ENCODE measurements at regions not wholly inside any gene's neighbourhood (a gene's known extent, or its start where the extent isn't known, plus 50 kb on each side); places are given as distances from the start of the nearest gene placed in this dataset.

DNA sequence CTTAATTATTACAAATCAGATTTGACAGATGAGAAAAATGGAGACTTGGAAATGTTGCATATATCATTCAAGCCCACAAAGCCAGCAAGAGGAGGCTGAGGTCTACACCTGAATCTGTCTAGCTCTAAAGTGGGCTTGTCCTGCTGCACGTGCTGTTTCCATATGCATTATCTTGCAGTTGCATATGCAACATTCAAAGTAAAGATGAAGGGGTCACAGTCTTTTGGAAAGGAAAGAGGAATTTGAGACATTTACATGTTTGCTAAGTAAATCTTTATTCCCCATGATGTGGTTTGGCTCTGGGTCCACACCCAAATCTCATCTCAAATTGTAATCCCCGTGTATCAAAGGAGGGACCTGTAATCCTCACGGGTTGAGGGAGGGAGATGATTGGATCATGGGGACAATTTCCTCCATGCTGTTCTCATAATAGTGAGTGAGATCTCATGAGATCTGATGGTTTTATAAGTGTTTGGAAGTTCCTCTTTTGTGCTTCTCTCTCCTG, 98.3 kb downstream of the BACH1 start:
- Histone ChIP-seq H3K36me3 (ENCODE audit: insufficient read depth, low read length) (no peaks in the 10 kb centered on the region), H3K4me3 (ENCODE audit: low read depth, low read length, poor library complexity, severe bottlenecking) (no peak overlapping the region), H3K9me3 (ENCODE audit: low read length) (no peaks in the 10 kb centered on the region), H4K20me1 (ENCODE audit: insufficient read depth, low read length) (no peaks in the 10 kb centered on the region), H3K4me1 (ENCODE audit: insufficient read depth, low read length, poor library complexity, severe bottlenecking) (no peaks in the 10 kb centered on the region), H3K4me2 (ENCODE audit: low read length) (no peak overlapping the region), H3K9me2 (ENCODE audit: insufficient read depth, low read length) (no peaks in the 10 kb centered on the region), H2AFZ (ENCODE audit: low read length) (no peak overlapping the region), H3K79me2 (ENCODE audit: insufficient read depth, low read depth, low read length) (no peaks in the 10 kb centered on the region), H3K27ac (ENCODE audit: low read depth, low read length, poor library complexity, severe bottlenecking) (no peak overlapping the region)
- BruUV-seq (replicated peaks), result no TSS peak
- TF ChIP-seq, protein P1, sequence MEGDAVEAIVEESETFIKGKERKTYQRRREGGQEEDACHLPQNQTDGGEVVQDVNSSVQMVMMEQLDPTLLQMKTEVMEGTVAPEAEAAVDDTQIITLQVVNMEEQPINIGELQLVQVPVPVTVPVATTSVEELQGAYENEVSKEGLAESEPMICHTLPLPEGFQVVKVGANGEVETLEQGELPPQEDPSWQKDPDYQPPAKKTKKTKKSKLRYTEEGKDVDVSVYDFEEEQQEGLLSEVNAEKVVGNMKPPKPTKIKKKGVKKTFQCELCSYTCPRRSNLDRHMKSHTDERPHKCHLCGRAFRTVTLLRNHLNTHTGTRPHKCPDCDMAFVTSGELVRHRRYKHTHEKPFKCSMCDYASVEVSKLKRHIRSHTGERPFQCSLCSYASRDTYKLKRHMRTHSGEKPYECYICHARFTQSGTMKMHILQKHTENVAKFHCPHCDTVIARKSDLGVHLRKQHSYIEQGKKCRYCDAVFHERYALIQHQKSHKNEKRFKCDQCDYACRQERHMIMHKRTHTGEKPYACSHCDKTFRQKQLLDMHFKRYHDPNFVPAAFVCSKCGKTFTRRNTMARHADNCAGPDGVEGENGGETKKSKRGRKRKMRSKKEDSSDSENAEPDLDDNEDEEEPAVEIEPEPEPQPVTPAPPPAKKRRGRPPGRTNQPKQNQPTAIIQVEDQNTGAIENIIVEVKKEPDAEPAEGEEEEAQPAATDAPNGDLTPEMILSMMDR (conservative IDR thresholded peaks at IDR 0.05; ENCODE audit: low read length), result no peak
- no peak for TF ChIP-seq EZH2phosphoT487 (IDR thresholded peaks at IDR 0.05; ENCODE audit: borderline replicate concordance, low read depth, low read length)
- CTCF ChIA-PET (ENCODE audit: unreplicated experiment), result no interaction called here
- POLR2A ChIA-PET, result no interaction called here
- intact Hi-C loops (cut with micrococcal nuclease; ENCODE audit: unreplicated experiment), result no loop called here
- DNase-seq (ENCODE audit: low spot score), result no peak

DNA sequence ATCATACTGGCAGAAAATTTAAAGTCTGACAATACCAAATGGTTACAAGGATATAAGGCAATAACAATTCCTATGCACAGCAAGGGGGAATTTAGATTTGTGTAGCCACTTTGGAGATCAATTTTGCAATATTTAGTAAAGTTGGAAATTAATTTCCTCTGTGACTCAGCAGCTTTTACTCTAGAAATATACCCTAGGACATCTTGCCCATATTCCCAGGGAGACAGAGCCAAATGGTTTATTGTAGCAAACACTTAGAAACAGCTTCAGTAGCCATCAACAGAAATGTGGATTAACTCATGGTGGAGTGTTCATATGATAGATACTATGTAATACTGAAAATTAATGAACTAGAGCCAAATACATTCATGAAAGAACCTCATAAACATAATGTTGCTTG, 104.6 kb downstream of the BACH1 start:
- no peaks in the 10 kb centered on the region for H3K79me2 ChIP-seq (ENCODE audit: insufficient read depth, low read depth, low read length)
- no peaks in the 10 kb centered on the region for H3K9me2 ChIP-seq (ENCODE audit: insufficient read depth, low read length)
- TF ChIP-seq, protein P1 (conservative IDR thresholded peaks at IDR 0.05; ENCODE audit: low read length), result no peak
- DNase-seq (ENCODE audit: low spot score), result no peak
- no peak overlapping the region for H3K4me3 ChIP-seq (ENCODE audit: low read depth, low read length, poor library complexity, severe bottlenecking)
- BruUV-seq (replicated peaks), result no TSS peak
- no peaks in the 10 kb centered on the region for H3K36me3 ChIP-seq (ENCODE audit: insufficient read depth, low read length)
- no peaks in the 10 kb centered on the region for H3K4me1 ChIP-seq (ENCODE audit: insufficient read depth, low read length, poor library complexity, severe bottlenecking)
- CTCF ChIA-PET (ENCODE audit: unreplicated experiment), result no interaction called here
- intact Hi-C loops (cut with micrococcal nuclease; ENCODE audit: unreplicated experiment), result no loop called here
- H4K20me1 ChIP-seq (ENCODE audit: insufficient read depth, low read length), result no peaks in the 10 kb centered on the region
- H3K27ac ChIP-seq (ENCODE audit: low read depth, low read length, poor library complexity, severe bottlenecking), result no peak overlapping the region
- no peak overlapping the region for H3K4me2 ChIP-seq (ENCODE audit: low read length)
- H3K9me3 ChIP-seq (ENCODE audit: low read length), result no peaks in the 10 kb centered on the region
- POLR2A ChIA-PET, result interaction anchor here (1.1 kb wide), 1 partner anchor 9 kb away, joined by 3 read pairs; no protein-coding TSS in a partner anchor
- no peak overlapping the region for H2AFZ ChIP-seq (ENCODE audit: low read length)

DNA sequence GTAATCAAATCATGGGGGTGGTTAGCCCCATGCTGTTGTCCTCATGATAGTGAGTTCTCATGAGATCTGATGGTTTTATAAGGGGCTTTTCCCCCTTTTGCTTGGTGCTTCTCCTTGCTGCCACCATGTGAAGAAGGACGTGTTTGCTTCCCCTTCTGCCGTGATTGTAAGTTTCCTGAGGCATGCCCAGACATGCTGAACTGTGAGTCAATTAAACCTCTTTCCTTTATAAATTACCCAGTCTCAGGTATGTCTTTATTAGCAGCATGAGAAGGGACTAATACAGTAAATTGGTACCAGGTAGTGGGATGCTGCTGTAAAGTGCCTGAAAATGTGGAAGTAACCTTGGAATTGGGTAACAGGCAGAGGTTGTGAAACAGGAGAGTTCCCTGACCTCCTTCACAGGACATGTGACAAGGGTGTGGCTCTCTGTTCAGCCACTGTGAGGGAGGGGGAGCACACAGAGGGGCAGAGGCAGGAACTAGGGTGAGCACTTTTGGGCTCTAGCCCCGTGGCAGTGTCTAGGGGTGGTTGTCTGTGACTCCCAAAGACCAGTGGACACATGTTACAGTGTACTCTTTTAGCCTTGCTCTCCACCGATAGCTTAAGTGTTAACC, 105.3 kb downstream of the BACH1 start:
- no peaks in the 10 kb centered on the region for H3K4me1 ChIP-seq (ENCODE audit: insufficient read depth, low read length, poor library complexity, severe bottlenecking)
- POLR2A ChIA-PET, result no interaction called here
- H3K9me3 ChIP-seq (ENCODE audit: low read length), result no peaks in the 10 kb centered on the region
- no TSS peak for BruUV-seq (replicated peaks)
- no peaks in the 10 kb centered on the region for H3K9me2 ChIP-seq (ENCODE audit: insufficient read depth, low read length)
- H3K79me2 ChIP-seq (ENCODE audit: insufficient read depth, low read depth, low read length), result no peaks in the 10 kb centered on the region
- no peak overlapping the region for H3K4me3 ChIP-seq (ENCODE audit: low read depth, low read length, poor library complexity, severe bottlenecking)
- CTCF ChIA-PET (ENCODE audit: unreplicated experiment), result no interaction called here
- DNase-seq (ENCODE audit: low spot score), result no peak
- TF ChIP-seq, protein P1 (conservative IDR thresholded peaks at IDR 0.05; ENCODE audit: low read length), result no peak
- TF ChIP-seq EZH2phosphoT487 (IDR thresholded peaks at IDR 0.05; ENCODE audit: borderline replicate concordance, low read depth, low read length), result no peak
- no peak overlapping the region for H3K27ac ChIP-seq (ENCODE audit: low read depth, low read length, poor library complexity, severe bottlenecking)
- intact Hi-C loops (cut with micrococcal nuclease; ENCODE audit: unreplicated experiment), result no loop called here
- H3K4me2 ChIP-seq (ENCODE audit: low read length), result no peak overlapping the region
- H2AFZ ChIP-seq (ENCODE audit: low read length), result no peak overlapping the region
- H4K20me1 ChIP-seq (ENCODE audit: insufficient read depth, low read length), result no peaks in the 10 kb centered on the region
- H3K36me3 ChIP-seq (ENCODE audit: insufficient read depth, low read length), result no peaks in the 10 kb centered on the region
